Prostate gland (tissue), 2 donors: ENCODE measurements at regions not wholly inside any gene's neighbourhood (a gene's known extent, or its start where the extent isn't known, plus 50 kb on each side); places are given as distances from the start of the nearest gene placed in this dataset.

ENCODE experiments used
- DNase-seq: peaks from one replicate; pipeline ENCODE4 v3.0.0-alpha.2; 2019; ENCODE audit warnings: low spot score
- H3K27ac ChIP-seq, 2 donors: fragments of 200-600 bp; sonication (generic); 2 replicates each; pipeline ENCODE4 v1.5.1; 2017 to 2019
- H3K27me3 ChIP-seq: fragments of 200-600 bp; sonication (generic); replicated peaks from 2 replicates; pipeline ENCODE4 v1.5.1; 2019; ENCODE audit not compliant: insufficient read depth
- H3K36me3 ChIP-seq, 2 donors: fragments of 200-600 bp; sonication (generic); 1 replicate in 1 of 2; 2 replicates in 1 of 2; pipeline versions ENCODE4 v1.5.1 to v1.8.1; 2017 to 2019
- H3K4me1 ChIP-seq: fragments of 200-600 bp; sonication (generic); replicated peaks from 2 replicates; pipeline ENCODE4 v1.5.1; 2019
- H3K4me3 ChIP-seq, 2 donors: fragments of 200-600 bp; sonication (generic); 2 replicates each; pipeline ENCODE4 v1.5.1; 2017 to 2019
- H3K9me3 ChIP-seq: fragments of 200-600 bp; sonication (generic); 2 replicates; pipeline ENCODE4 v1.5.1; 2017
- POLR2A ChIP-seq: fragments of 450-650 bp; IDR thresholded peaks from one replicate; pipeline ENCODE4 v1.6.1; 2016; ENCODE audit warnings: antibody characterized with exemption, mild to moderate bottlenecking
- POLR2AphosphoS5 ChIP-seq: sonication (generic); formaldehyde crosslinking; IDR thresholded peaks from one replicate; pipeline ENCODE4 v1.6.1; 2017; ENCODE audit warnings: antibody characterized with exemption
- WGBS: methylation state at CpG from one replicate; pipeline ENCODE4 v1.1.5; 2018; 5-methylcytosine and 5-hydroxymethylcytosine counted together
- intact Hi-C: fragments of 100-400 bp; cut with DNase I; formaldehyde crosslinking; loops from one replicate; pipeline ENCODE4 v1.14.2; 2022
- TF ChIP-seq, protein P1 (sequence below), 4 experiments: fragments of 200-600 bp in 2 of 4; fragments of 450-650 bp in 2 of 4; sonication (generic) in 2 of 4; IDR thresholded peaks; 1 replicate in 3 of 4; 2 replicates in 1 of 4; pipeline ENCODE4 v1.5.1; 2016 to 2019; ENCODE audit warnings: antibody characterized with exemption in 4 of 4, mild to moderate bottlenecking in 2 of 4, moderate library complexity in 2 of 4

DNA sequence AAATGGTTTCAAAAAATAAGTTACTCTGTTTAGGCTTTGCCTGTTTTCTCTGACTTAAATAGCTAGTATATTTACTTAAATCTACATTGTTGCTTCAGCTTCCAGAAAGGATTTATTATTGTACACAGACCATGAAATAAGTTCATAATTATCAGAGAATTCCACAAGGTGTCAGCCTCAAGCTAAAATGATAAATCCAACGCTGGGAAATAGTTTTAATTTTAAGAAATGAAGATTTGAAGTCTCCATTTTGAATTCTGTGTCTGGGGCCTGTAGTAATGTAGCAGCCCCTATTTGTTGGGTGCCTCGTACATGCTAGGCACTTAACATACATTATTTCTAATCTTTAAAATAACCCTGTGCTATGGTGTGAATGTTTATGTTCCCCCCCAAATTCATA is 92.6 kb upstream of the KCNMB2 start:
- H3K27me3 ChIP-seq, result no peaks in the 10 kb centered on the region
- H3K36me3 ChIP-seq, result no peaks in the 10 kb centered on the region
- WGBS, result 73% methylated on average over 2 of the region's 2 CpGs
- TF ChIP-seq, protein P1, sequence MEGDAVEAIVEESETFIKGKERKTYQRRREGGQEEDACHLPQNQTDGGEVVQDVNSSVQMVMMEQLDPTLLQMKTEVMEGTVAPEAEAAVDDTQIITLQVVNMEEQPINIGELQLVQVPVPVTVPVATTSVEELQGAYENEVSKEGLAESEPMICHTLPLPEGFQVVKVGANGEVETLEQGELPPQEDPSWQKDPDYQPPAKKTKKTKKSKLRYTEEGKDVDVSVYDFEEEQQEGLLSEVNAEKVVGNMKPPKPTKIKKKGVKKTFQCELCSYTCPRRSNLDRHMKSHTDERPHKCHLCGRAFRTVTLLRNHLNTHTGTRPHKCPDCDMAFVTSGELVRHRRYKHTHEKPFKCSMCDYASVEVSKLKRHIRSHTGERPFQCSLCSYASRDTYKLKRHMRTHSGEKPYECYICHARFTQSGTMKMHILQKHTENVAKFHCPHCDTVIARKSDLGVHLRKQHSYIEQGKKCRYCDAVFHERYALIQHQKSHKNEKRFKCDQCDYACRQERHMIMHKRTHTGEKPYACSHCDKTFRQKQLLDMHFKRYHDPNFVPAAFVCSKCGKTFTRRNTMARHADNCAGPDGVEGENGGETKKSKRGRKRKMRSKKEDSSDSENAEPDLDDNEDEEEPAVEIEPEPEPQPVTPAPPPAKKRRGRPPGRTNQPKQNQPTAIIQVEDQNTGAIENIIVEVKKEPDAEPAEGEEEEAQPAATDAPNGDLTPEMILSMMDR (IDR thresholded peaks at IDR 0.05), result peak in 2 of 4 experiments; percentile 6 to 21
- TF ChIP-seq POLR2A (no peak), POLR2AphosphoS5 (no peak)
- no peaks in the 10 kb centered on the region for H3K4me1 ChIP-seq
- intact Hi-C loops, result no loop called here
- H3K27ac ChIP-seq, result no peak overlapping the region
- no peak for DNase-seq
- no peaks in the 10 kb centered on the region for H3K9me3 ChIP-seq
- no peak overlapping the region for H3K4me3 ChIP-seq

DNA sequence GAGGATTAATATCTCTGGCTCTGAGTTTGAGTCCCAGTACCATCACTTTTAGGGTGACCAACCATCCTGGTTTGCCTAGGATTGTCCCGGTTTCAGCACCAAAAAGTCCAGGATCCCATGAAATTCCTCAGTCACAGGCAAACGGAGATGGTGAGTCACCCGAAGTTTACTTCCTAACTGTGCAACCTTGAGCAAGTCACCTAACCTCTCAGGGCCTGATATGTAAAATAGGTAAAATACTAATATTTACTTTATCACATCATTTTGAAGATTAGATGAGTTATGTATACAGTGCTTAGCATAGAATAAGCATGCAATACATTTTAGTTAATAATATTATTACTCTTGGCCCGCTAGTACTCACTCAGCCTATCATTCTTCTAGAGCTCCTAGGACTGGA is 91.1 kb upstream of the KCNMB2 start:
- TF ChIP-seq, protein P1 (IDR thresholded peaks at IDR 0.05), result no peak
- TF ChIP-seq POLR2A, result no peak
- TF ChIP-seq POLR2AphosphoS5, result no peak
- Histone ChIP-seq H3K9me3 (no peaks in the 10 kb centered on the region), H3K4me3 (no peak overlapping the region), H3K27me3 (no peaks in the 10 kb centered on the region), H3K4me1 (no peaks in the 10 kb centered on the region), H3K36me3 (no peaks in the 10 kb centered on the region), H3K27ac (no peak overlapping the region)
- intact Hi-C loops, result no loop called here
- no peak for DNase-seq
- WGBS, result 96% methylated on average over 4 of the region's 4 CpGs

DNA sequence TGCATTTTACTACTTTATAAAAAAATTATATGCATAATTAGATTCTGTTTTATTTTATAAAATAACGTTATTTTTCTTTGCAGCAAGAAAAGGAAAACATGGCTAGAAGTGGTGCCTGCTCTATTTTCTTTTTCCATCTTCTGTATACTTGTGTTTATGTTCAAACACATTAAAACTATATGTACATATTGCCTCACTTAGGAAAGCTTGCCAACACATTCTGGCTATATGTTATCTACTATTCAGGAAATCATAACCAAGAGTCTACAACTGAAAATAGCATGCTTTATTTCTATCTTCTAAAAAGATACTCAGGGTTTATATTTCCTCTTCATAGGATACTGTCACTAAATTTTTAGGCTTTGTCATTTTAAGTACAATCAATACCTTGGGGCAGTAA is 90.2 kb upstream of the KCNMB2 start:
- no peak for DNase-seq

DNA sequence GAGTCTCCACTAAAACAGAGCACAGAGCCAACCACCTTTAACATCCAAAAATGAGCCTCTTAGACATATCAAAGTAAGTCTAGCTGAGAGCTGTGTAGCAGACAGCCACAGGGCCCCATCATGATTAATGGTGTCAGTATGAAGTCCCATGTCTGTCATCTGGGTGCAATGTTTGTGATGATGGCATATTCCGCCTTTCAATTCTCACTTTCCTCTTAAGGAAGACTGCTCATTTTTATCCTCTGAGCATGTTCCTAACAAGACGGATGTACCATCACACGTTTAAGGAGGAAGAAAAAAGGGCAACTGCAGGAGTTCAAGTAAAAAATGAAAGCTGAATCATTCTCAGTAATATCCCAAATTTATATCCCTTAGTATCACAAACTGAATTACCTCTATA is 85.8 kb upstream of the KCNMB2 start:
- H3K27ac ChIP-seq, result no peak overlapping the region
- no peaks in the 10 kb centered on the region for H3K9me3 ChIP-seq
- no peak for DNase-seq
- H3K36me3 ChIP-seq, result no peaks in the 10 kb centered on the region
- H3K27me3 ChIP-seq, result no peaks in the 10 kb centered on the region
- WGBS, result 85% methylated on average over 3 of the region's 3 CpGs
- no peak for TF ChIP-seq POLR2AphosphoS5
- TF ChIP-seq POLR2A, result no peak
- TF ChIP-seq, protein P1 (IDR thresholded peaks at IDR 0.05), result no peak
- no peaks in the 10 kb centered on the region for H3K4me1 ChIP-seq
- H3K4me3 ChIP-seq, result no peak overlapping the region
- intact Hi-C loops, result no loop called here

More for the DNA sequence above, 90.2 kb upstream of the KCNMB2 start:
- Histone ChIP-seq H3K27ac (no peak overlapping the region), H3K36me3 (no peaks in the 10 kb centered on the region), H3K4me1 (no peaks in the 10 kb centered on the region), H3K9me3 (no peaks in the 10 kb centered on the region), H3K4me3 (no peak overlapping the region), H3K27me3 (no peaks in the 10 kb centered on the region)
- TF ChIP-seq, protein P1 (IDR thresholded peaks at IDR 0.05), result no peak
- WGBS, result 34% methylated on average over 1 of the region's 1 CpG
- intact Hi-C loops, result no loop called here

DNA sequence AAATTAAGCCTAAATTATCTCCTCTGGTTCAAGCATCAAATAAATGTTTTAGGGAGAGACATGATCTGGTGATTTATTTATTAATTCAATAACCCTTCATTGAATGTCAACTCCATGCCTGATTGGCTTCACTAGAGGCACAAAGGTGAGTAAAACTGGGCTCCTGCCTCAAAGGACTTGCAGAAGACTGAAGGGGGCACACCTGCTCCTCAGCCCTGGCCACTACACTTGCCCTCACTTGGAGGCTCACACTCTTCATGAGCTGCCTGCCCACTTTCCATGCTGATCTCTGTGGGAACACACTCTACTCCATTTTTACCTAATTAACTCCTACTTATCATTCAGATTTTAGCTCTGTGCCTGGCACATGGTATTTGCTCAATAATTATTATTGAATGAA is 84.4 kb upstream of the KCNMB2 start:
- H3K4me1 ChIP-seq, result no peaks in the 10 kb centered on the region
- no peak overlapping the region for H3K4me3 ChIP-seq
- H3K36me3 ChIP-seq, result no peaks in the 10 kb centered on the region
- no peak overlapping the region for H3K27ac ChIP-seq
- TF ChIP-seq POLR2AphosphoS5 (no peak), POLR2A (no peak)
- TF ChIP-seq, protein P1 (IDR thresholded peaks at IDR 0.05), result no peak
- DNase-seq, result no peak
- H3K27me3 ChIP-seq, result no peaks in the 10 kb centered on the region
- intact Hi-C loops, result no loop called here
- no peaks in the 10 kb centered on the region for H3K9me3 ChIP-seq
